Adrenal gland (tissue), 5 donors: ENCODE measurements at regions not wholly inside any gene's neighbourhood (a gene's known extent, or its start where the extent isn't known, plus 50 kb on each side); places are given as distances from the start of the nearest gene placed in this dataset.

ENCODE experiments used
- POLR2A ChIP-seq, 2 donors: fragments of 450-650 bp; IDR thresholded peaks; one replicate each; pipeline ENCODE4 v1.6.1; 2017; ENCODE audit warnings: antibody characterized with exemption in 2 of 2, mild to moderate bottlenecking in 2 of 2, moderate library complexity in 1 of 2
- TF ChIP-seq, protein P1 (sequence below), 6 experiments: fragments of 450-650 bp in 4 of 6; fragments of 200-600 bp in 2 of 6; sonication (generic) in 1 of 6; IDR thresholded peaks; 1 replicate in 5 of 6; 2 replicates in 1 of 6; pipeline versions ENCODE4 v1.5.1 to v1.8.0; 2016 to 2021; ENCODE audit warnings: antibody characterized with exemption in 6 of 6, mild to moderate bottlenecking in 2 of 6, moderate library complexity in 1 of 6
- donor health status: DM: no; HTN: no; CAD: no.

DNA sequence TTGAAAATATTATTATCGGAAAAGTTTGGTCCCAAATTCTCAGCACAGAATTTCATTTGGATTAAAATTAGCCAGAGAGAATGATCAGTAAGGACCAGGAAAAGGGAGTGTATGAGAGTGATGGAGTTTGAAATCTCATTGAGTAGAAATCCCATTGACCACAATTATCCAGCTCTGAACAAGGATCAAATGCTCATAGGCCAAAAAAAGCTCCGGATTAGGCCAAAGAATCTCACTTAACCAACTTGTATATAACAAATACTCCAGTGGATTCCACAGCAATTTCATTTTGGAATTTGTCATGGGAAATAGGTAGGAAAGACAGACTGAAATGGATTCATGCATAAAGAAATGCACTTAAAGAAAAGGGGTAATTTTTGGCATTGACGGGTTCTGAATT is 83.9 kb upstream of the SORBS2 start:
- TF ChIP-seq, protein P1, sequence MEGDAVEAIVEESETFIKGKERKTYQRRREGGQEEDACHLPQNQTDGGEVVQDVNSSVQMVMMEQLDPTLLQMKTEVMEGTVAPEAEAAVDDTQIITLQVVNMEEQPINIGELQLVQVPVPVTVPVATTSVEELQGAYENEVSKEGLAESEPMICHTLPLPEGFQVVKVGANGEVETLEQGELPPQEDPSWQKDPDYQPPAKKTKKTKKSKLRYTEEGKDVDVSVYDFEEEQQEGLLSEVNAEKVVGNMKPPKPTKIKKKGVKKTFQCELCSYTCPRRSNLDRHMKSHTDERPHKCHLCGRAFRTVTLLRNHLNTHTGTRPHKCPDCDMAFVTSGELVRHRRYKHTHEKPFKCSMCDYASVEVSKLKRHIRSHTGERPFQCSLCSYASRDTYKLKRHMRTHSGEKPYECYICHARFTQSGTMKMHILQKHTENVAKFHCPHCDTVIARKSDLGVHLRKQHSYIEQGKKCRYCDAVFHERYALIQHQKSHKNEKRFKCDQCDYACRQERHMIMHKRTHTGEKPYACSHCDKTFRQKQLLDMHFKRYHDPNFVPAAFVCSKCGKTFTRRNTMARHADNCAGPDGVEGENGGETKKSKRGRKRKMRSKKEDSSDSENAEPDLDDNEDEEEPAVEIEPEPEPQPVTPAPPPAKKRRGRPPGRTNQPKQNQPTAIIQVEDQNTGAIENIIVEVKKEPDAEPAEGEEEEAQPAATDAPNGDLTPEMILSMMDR (IDR thresholded peaks at IDR 0.05) = no peak
- TF ChIP-seq POLR2A (IDR thresholded peaks at IDR 0.05) = no peak
